HG03135 (cell line): ENCODE measurements at regions not wholly inside any gene's neighbourhood (a gene's known extent, or its start where the extent isn't known, plus 50 kb on each side); places are given as distances from the start of the nearest gene placed in this dataset.
"Not testable (repeated sequence)": the region's sequence is repeated elsewhere in the genome, so short reads cannot be mapped to it uniquely, and the experiment has no call there.

Experiments used
- ATAC-seq: cut with Tn5 transposase; IDR thresholded peaks from one replicate; pipeline ENCODE4 v1.9.1; 2021; ENCODE audit warnings: mild to moderate bottlenecking, moderate library complexity; ENCODE audit not compliant: unreplicated experiment

- ATAC-seq = no peak
Observed at GRCh38 chr3:5918626-5919025, 731.1 kb downstream of the EDEM1 start.

- ATAC-seq = no peak
Observed at GRCh38 chr3:5929027-5929426, 741.5 kb downstream of the EDEM1 start.

- not testable (repeated sequence) for ATAC-seq
Observed at GRCh38 chr3:5944061-5944460, 756.6 kb downstream of the EDEM1 start.

GRCh38 chr3:5948084-5948483 is 760.6 kb downstream of the EDEM1 start:
- no peak for ATAC-seq

GRCh38 chr3:5951026-5951425 is 763.5 kb downstream of the EDEM1 start:
- ATAC-seq = no peak

GRCh38 chr3:5972586-5972985 is 785.1 kb downstream of the EDEM1 start:
- ATAC-seq = no peak

- ATAC-seq = no peak
Observed at GRCh38 chr3:5974630-5975322, 787.3 kb downstream of the EDEM1 start.

GRCh38 chr3:5977331-5977730 is 789.8 kb downstream of the EDEM1 start:
- ATAC-seq = no peak

GRCh38 chr3:5980475-5980874 is 793.0 kb downstream of the EDEM1 start:
- ATAC-seq = no peak

- ATAC-seq = no peak
Observed at GRCh38 chr3:5994651-5995050, 807.1 kb downstream of the EDEM1 start.

- ATAC-seq = no peak
Observed at GRCh38 chr3:6018456-6018855, 830.9 kb downstream of the EDEM1 start.

GRCh38 chr3:6022621-6023020 is 835.1 kb downstream of the EDEM1 start:
- ATAC-seq = no peak

- no peak for ATAC-seq
Observed at GRCh38 chr3:6025032-6025431, 835.9 kb upstream of the GRM7 start.

GRCh38 chr3:6030648-6031047 is 830.3 kb upstream of the GRM7 start:
- ATAC-seq = not testable (repeated sequence)

- ATAC-seq = no peak
Observed at GRCh38 chr3:6035626-6036025, 825.3 kb upstream of the GRM7 start.

GRCh38 chr3:6039971-6040370 is 820.9 kb upstream of the GRM7 start:
- ATAC-seq = no peak

- ATAC-seq = no peak
Observed at GRCh38 chr3:6041894-6042293, 819.0 kb upstream of the GRM7 start.

- ATAC-seq = no peak
Observed at GRCh38 chr3:6047016-6047415, 813.9 kb upstream of the GRM7 start.

GRCh38 chr3:6060251-6060650 is 800.7 kb upstream of the GRM7 start:
- ATAC-seq = no peak

GRCh38 chr3:6062261-6063187 is 798.4 kb upstream of the GRM7 start:
- no peak for ATAC-seq

GRCh38 chr3:6066397-6066796 is 794.5 kb upstream of the GRM7 start:
- ATAC-seq = no peak
